Forelimb muscle (tissue), 1 donor: ENCODE measurements at regions not wholly inside any gene's neighbourhood (a gene's known extent, or its start where the extent isn't known, plus 50 kb on each side); places are given as distances from the start of the nearest gene placed in this dataset.
"Not testable (repeated sequence)": the region's sequence is repeated elsewhere in the genome, so short reads cannot be mapped to it uniquely, and the experiment has no call there.

Source experiments
- DNase-seq: peaks from one replicate; pipeline ENCODE4 v3.0.0-alpha.2; 2013; ENCODE audit warnings: low read depth

- DNase-seq, result no peak
Observed at GRCh38 chr13:65307056-65307455, 1923.1 kb downstream of the PCDH9 start.

DNA sequence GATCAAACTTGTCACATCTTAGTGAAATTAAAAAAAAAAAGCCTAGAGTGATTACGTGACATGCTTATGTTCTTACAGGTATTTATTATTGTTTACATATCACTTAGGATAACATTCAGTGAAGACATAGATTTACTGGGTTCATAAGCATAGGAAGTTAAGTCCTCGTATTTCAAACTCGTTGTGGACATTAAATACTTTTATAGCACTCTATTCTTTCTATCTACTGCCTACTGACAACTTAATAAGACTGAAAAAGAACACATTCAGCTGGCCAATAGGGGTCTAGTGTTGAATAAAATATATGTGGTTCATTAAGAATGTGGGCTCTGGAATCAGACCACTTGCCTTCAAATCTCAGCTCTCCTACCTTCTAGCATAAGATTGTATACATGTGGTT, 1927.4 kb downstream of the PCDH9 start:
- no peak for DNase-seq

DNA sequence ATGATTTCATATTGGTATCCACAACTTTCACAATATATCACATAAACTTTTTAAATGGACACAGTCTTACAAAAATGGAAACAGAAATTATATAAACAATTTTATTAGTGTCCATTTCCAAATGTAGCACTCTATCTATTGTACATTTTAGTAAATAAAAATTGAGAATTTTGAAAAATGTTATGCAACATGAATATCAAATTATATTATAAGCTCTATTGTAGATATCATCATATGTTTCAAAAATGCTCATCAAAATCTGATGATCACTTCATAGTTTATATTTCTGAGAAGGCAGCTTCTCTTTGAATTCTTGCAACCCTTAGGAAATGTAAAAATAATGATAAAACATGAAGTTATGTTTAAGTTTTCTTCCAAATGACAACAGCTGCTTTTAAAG, 1928.6 kb downstream of the PCDH9 start:
- no peak for DNase-seq

GRCh38 chr13:65300220-65300619, 1929.9 kb downstream of the PCDH9 start:
- DNase-seq, result no peak

GRCh38 chr13:65293530-65294198, 1936.5 kb downstream of the PCDH9 start:
- no peak for DNase-seq

DNA sequence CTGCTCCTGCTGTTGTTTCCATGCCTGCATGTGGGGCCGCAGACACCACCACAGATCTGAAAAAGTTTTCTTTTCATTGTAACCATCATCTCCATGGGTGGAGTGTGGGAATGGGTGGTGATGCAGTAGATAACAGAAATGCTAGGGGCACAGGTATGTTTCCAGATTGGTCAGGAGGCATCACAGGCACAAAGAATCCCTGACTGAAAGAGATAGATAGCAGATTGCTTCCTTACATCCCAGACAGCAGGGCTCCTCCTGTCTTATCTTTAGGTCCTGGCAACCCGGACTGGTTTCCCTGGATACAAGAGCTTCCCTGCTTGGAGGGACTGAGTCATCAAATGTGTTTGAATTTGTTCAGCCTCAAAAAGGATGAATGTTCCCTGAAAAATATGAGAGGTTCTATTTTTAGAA, 1937.6 kb downstream of the PCDH9 start:
- DNase-seq, result peak; percentile 4

DNA sequence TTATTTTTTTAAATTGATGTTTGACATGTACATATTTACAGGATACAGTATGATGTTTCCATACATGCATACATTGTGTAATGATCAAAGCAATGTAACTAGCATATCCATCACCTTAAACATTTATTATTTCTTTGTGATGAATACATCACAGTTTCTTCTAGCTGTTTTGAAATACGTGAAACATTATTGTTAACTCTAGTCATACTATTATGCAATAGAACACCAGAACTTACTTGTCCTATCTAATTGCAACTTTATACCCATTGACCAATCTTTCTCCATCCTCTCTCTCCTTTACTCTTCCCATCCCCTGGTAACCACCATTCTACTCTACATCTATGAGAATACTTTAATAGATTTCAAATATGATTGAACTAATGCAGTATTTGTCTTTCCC, 1942.7 kb downstream of the PCDH9 start:
- DNase-seq, result no peak

DNA sequence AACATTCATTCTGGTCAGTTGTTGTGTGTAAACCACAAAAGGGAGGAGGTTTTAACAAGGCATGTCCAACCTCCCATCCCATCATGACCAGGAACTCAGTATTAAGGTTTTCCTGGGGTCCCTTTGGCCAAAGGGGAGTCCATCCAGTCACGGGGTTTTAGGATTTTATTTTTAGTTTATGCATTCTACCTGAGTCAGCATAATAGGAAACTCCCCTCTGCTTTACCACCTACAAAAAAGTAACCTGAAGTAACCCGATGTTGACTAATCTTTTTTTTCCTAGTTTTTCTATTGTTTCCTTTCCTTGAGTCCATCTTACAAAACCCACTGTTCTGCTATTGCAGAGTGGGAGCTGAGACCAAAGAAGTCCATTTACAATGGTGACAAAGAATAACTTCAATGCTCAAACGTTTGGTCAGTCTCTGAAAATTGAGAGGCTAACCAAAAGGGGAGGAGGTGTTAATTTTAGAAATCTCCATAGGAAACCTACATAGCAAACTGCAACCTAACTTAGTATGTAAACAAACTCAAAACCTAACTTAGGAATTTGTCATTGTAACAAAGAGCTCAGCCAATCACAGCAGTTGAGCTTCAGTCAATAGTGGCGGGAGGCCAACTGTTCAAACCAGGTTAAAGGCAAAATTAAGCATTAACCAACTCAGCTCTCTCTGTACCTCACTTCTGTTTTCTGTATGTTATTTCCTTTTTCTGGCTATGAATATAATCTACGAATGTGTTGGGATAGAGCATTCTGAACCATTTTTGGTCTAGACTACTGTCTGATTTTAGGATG, 1954.1 kb downstream of the PCDH9 start:
- no peak for DNase-seq

- no peak for DNase-seq
Observed at GRCh38 chr13:65275108-65275507, 1955.0 kb downstream of the PCDH9 start.

- DNase-seq, result not testable (repeated sequence)
Observed at GRCh38 chr13:65273811-65274420, 1956.2 kb downstream of the PCDH9 start.

GRCh38 chr13:65268009-65268408, 1962.1 kb downstream of the PCDH9 start:
- no peak for DNase-seq

DNA sequence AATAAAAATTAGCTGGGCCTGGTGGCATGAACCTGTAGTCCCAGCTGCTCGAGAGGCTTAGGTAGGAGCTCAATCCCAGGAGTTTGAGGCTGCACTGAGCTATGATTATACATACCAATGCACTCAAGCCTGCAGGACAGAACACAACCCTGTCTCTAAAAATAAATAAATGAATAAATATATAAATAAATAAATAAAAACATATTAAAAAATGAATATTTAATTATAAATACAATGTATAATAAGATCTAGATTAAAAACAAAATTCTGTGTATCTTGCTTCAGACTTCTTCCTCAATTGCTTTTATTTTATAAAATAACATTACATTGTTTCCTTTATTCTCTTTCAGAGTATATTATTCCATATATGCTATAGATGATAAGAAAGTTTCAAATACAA, 1964.1 kb downstream of the PCDH9 start:
- DNase-seq, result no peak

- DNase-seq, result no peak
Observed at GRCh38 chr13:65264066-65264465, 1966.1 kb downstream of the PCDH9 start.

DNA sequence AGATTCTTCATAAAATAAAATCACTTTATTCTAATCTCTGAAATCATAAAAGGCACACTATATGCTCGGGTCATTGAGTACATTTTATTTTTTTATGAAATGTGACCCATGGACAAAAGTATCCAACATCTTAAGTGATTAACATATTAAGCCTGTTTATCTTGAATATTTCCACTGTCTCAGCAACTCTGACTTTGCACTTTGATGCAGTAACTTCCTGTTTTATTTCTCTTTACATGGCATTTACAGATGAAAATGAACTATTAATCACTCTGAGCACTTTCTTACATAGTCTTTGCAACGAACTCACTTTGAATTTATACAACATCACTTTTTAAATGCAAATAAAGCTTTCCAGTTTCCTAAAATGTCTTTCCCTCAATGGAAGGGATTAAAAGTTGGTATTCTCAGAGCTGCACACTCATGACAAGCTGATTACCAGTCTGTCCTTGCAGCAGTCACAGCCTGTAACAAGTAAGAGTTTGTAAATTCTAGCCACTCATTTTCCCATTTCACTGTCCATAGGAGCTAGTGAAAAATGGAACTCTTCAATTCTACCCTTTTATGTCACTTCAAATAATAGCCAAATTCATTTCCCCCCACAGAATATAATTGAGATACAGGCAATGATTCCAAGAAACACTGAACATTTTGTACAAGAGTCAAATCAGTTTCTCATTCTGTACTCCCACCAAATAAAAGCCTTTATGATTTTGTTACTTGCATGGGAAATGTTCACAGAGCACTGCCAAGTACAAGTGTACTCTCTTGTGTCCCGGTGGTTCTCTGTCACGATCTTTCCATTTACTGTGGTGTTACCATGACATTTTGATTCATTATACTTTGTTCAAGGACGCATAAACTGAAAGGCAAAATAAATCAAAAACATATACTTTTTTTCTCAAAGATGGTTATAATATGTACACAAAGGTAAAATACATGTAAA, 1968.9 kb downstream of the PCDH9 start:
- no peak for DNase-seq

- DNase-seq, result no peak
Observed at GRCh38 chr13:65240773-65241172, 1989.4 kb downstream of the PCDH9 start.

GRCh38 chr13:65236841-65237418, 1993.2 kb downstream of the PCDH9 start:
- DNase-seq, result no peak

DNA sequence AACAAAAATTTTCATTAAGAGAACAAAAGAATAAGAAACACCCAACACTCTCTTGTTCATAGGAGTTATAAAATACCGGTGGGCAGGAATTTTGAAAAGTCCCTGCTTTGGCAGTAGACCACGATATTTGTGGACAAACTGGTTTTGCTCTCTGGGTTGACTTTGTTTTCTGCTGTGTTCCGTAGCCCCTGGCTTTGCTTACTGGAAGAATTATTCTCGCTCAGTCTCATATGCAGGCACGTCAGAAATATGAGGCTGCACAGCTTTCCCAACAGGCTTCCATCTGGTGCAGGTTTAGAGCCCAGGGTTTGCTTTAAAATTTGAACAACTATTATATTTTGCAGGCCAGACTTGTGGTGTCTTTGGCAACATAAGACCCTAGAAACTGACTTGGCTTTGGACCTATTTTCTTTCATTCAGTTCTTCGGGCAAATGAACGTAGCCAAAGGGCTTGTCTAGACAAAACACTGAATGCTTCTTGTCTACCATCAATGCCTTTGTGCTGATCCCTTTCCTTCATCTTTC, 2012.6 kb downstream of the PCDH9 start:
- no peak for DNase-seq

DNA sequence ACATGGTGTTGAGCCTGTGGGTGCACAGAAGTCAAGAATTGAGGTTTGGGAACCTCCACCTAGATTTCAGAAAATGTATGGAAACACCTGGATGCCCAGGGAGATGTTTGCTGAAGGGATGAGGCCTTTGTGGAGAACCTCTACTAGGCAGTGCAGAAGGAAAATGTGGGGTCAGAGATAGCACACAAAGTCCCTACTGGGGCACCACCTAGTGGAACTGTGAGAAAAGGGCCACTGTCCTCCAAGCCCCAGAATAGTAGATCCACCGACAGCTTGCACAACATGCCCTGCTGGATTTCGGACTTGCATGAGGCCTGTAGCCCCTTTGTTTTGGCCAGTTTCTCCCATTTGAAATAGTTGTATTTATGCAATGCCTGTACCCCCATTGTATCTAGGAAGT, 2027.3 kb downstream of the PCDH9 start:
- not testable (repeated sequence) for DNase-seq

GRCh38 chr13:65188721-65189120, 2041.4 kb downstream of the PCDH9 start:
- no peak for DNase-seq

GRCh38 chr13:65168026-65168425, 2062.1 kb downstream of the PCDH9 start:
- DNase-seq, result peak; percentile 4

- no peak for DNase-seq
Observed at GRCh38 chr13:65166675-65167074, 2063.5 kb downstream of the PCDH9 start.
